Aorta (tissue), 5 donors: ENCODE measurements at regions not wholly inside any gene's neighbourhood (a gene's known extent, or its start where the extent isn't known, plus 50 kb on each side); places are given as distances from the start of the nearest gene placed in this dataset.

ENCODE experiments used
- ATAC-seq: fragments of 200-7000 bp; cut with Tn5 transposase; one replicate; pipeline ENCODE4 v1.9.1; 2022; ENCODE audit warnings: moderate library complexity; ENCODE audit not compliant: low FRiP score
- DNase-seq, 2 donors: peaks; one replicate each; pipeline ENCODE4 v3.0.0-alpha.2; 2020
- H3K27ac ChIP-seq, 2 donors: one replicate each; pipeline ENCODE4 v1.5.1; 2013; ENCODE audit warnings: low read length in 2 of 2, mild to moderate bottlenecking in 2 of 2, moderate library complexity in 2 of 2, control low read depth in 1 of 2, inconsistent platforms in 1 of 2, low read depth in 1 of 2
- H3K27me3 ChIP-seq, 2 donors: one replicate each; pipeline ENCODE4 v1.6.1; 2013; ENCODE audit warnings: control low read depth in 1 of 2, low read length in 1 of 2, mild to moderate bottlenecking in 1 of 2, moderate library complexity in 1 of 2; ENCODE audit not compliant: insufficient read depth in 2 of 2, control insufficient read depth in 1 of 2
- H3K36me3 ChIP-seq, 2 donors: one replicate each; pipeline ENCODE4 v1.6.1; 2013; ENCODE audit warnings: control low read depth in 1 of 2, low read length in 1 of 2, mild to moderate bottlenecking in 1 of 2; ENCODE audit not compliant: insufficient read depth in 2 of 2, control insufficient read depth in 1 of 2
- H3K4me1 ChIP-seq, 2 donors: one replicate each; pipeline ENCODE4 v1.6.1; 2013; ENCODE audit warnings: low read length in 2 of 2, control low read depth in 1 of 2, mild to moderate bottlenecking in 1 of 2, moderate library complexity in 1 of 2; ENCODE audit not compliant: insufficient read depth in 2 of 2, control insufficient read depth in 1 of 2
- H3K4me3 ChIP-seq, 2 donors: one replicate each; pipeline ENCODE4 v1.5.1; 2013; ENCODE audit warnings: low read length in 2 of 2, control low read depth in 1 of 2, mild to moderate bottlenecking in 1 of 2
- H3K9me3 ChIP-seq: one replicate; pipeline ENCODE4 v1.6.1; 2013; ENCODE audit warnings: mild to moderate bottlenecking, low read length; ENCODE audit not compliant: control insufficient read depth
- WGBS, 2 donors: extraction: QIAGEN DNeasy Blood & Tissue Kit; methylation state at CpG; one replicate each; pipeline ENCODE4 v1.1.7; 2013; 5-methylcytosine and 5-hydroxymethylcytosine counted together
- intact Hi-C, 2 donors: fragments of 100-400 bp; cut with DNase I; formaldehyde crosslinking; loops; one replicate each; pipeline versions ENCODE4 v1.14.2 to v1.15.0; 2022
- donor health status: healthy with polysubstance abuse.
- donor health status: Bipolar disorder and iron deficiency.
- donor health status: DM: no; HTN: no; CAD: no.
- donor health status: DM: no; HTN: no; CAD: no.
- donor health status: DM: yes; HTN: yes; CAD: no.

DNA sequence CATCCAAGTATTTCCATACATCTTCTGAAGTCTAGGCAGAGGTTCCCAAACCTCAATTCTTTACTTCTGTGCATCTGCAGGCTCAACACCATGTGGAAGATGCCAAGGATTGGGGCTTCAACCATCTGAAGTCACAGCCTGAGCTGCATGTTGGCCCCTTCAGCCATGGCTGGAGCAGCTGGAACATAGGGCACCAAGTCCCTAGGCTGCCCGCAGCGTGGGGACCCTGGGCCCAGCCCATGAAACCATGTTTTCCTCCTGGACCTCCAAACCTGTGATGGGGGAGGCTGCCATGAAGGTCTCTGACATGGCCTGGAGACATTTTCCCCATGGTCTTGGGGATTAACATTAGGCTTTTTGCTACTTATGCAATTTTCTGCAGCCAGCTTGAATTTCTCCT is 729.8 kb downstream of the KCNT2 start:
- no peaks in the 10 kb centered on the region for H3K4me1 ChIP-seq
- no peaks in the 10 kb centered on the region for H3K27me3 ChIP-seq
- intact Hi-C loops, result no loop called here
- DNase-seq (no peak), ATAC-seq (no peak)
- H3K36me3 ChIP-seq, result no peaks in the 10 kb centered on the region
- no peaks in the 10 kb centered on the region for H3K9me3 ChIP-seq
- no peak overlapping the region for H3K27ac ChIP-seq
- WGBS, 2 donors, result 94 to 100% methylated on average over 2 of the region's 2 CpGs
- no peak overlapping the region for H3K4me3 ChIP-seq

DNA sequence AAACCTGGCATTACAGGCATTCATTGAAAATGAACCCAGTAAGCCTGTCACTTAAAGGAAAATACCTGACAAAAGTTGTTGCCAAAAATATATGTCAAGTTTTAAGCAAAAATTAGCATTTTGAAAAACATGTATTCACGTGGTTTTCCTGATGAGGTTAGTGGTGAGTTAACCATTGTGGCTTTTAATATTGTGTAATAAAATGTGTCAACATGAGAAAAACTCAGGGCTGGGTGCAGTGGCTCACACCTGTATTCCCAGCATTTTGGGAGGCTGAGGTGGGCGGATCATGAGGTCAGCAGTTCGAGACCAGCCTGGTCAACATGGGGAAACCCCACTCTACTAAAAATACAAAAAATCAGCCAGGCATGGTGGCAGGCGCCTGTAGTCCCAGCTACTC is 731.4 kb downstream of the KCNT2 start:
- Histone ChIP-seq H3K9me3 (no peaks in the 10 kb centered on the region), H3K4me1 (no peaks in the 10 kb centered on the region), H3K36me3 (no peaks in the 10 kb centered on the region), H3K27me3 (no peaks in the 10 kb centered on the region), H3K27ac (no peak overlapping the region), H3K4me3 (no peak overlapping the region)
- WGBS, 2 donors, result 88% methylated on average over 4 of the region's 4 CpGs
- intact Hi-C loops, result no loop called here
- ATAC-seq (no peak), DNase-seq (no peak)

DNA sequence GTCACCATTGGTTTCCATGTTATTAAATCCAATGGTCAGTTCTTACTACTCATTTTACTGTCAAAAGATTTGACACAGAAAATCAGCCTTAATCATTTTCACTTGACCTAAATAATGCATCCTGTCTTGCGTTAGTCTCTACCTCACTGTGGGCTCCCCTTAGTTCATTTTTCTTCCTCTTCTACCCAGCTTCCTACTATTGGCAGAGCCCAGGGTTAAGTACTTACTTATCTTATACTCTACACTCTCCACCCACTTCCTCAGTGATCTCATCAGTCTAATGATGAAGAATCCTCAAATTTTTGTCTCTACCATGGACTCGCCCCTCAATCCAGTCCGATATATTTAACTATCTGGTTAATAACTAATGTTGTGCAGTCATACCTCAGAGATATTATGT is 735.9 kb downstream of the KCNT2 start:
- no peaks in the 10 kb centered on the region for H3K9me3 ChIP-seq
- WGBS, 2 donors, result 90 to 91% methylated on average over 3 of the region's 3 CpGs
- no peaks in the 10 kb centered on the region for H3K36me3 ChIP-seq
- DNase-seq (no peak), ATAC-seq (no peak)
- H3K4me1 ChIP-seq, result no peaks in the 10 kb centered on the region
- no peak overlapping the region for H3K27ac ChIP-seq
- no peak overlapping the region for H3K4me3 ChIP-seq
- intact Hi-C loops, result no loop called here
- no peaks in the 10 kb centered on the region for H3K27me3 ChIP-seq

DNA sequence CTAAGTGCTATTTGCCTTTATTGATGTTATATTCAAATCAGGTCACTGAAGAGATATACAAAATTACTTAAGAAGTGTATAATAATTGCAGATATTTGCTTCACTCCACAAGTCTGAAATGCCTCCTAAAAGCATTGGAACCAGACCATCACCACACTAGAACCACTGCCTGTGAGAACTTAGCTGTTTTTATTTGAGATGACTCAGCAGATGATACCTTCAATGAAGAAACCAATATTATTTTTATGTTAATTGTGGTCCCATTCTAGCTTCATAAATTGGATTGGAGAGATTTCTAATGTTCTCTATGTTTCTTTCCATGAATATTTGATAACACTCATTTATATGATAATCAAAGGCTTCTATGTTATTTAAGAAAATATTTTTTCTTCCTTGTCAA is 740.6 kb downstream of the KCNT2 start:
- Histone ChIP-seq H3K36me3 (no peaks in the 10 kb centered on the region), H3K9me3 (no peaks in the 10 kb centered on the region), H3K4me1 (no peaks in the 10 kb centered on the region), H3K27me3 (no peaks in the 10 kb centered on the region), H3K4me3 (no peak overlapping the region), H3K27ac (no peak overlapping the region)
- DNase-seq (no peak), ATAC-seq (no peak)
- intact Hi-C loops, result no loop called here

DNA sequence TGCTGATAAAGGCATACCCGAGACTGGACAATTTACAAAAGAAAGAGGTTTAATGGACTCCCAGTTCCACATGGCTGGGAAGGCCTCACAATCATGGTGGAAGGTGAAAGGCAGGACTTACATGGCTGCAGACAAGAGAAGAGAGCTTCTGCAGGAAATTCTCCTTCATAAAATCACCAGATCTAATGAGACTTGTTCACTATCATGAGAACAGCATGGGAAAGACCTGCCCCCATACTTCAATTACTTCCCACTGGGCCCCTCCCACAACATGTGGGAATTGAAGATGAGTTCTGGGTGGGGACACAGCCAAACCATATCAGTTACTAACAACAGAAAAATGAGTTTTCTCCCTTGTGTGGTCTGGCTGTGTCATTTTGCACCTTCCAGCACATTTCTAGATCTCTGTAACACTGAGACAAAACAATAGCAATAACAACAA is 741.4 kb downstream of the KCNT2 start:
- no peaks in the 10 kb centered on the region for H3K9me3 ChIP-seq
- DNase-seq, result no peak
- no peaks in the 10 kb centered on the region for H3K27me3 ChIP-seq
- WGBS, 2 donors, result 72 to 73% methylated on average over 1 of the region's 1 CpG
- no peak overlapping the region for H3K4me3 ChIP-seq
- H3K27ac ChIP-seq, result no peak overlapping the region
- no peaks in the 10 kb centered on the region for H3K4me1 ChIP-seq
- no peak for ATAC-seq
- H3K36me3 ChIP-seq, result no peaks in the 10 kb centered on the region
- intact Hi-C loops, result no loop called here

DNA sequence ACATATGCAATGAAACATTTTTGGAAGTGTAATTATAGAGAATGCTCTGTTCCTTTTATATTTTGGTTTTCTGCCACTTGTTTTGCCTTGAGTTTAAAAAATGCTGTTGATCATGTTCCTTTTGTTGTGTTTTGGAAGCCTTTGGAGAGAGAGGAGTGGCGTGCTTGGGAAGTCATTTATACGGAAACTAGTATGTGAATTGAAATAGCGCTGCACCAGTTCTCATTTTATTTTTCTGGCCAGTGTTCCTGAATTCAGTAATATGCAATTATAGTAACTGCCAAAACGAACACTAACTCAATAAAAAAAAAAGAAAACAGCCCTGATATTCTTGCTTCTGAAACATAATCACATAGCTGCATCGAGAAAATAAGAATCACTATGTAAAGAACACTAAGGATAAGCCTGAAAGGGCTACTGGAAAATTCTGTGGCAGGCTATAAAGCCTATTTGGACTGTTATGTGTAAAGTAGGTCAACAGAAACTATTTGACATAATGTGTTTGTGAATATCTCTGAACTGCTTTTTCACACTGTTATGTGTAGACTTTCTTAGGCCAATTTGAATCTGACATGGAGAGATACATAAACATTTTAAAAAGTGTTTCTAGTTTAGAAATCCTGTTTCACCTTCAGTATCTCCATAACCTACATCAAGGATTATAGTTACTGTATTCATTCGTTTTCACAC is 742.0 kb downstream of the KCNT2 start:
- no peaks in the 10 kb centered on the region for H3K36me3 ChIP-seq
- 48 to 54% methylated on average over 6 of the region's 6 CpGs for WGBS, 2 donors
- H3K4me3 ChIP-seq, result no peak overlapping the region
- H3K27ac ChIP-seq, result no peak overlapping the region
- DNase-seq, result no peak
- ATAC-seq, result no peak
- no peaks in the 10 kb centered on the region for H3K9me3 ChIP-seq
- intact Hi-C loops, result no loop called here
- H3K27me3 ChIP-seq, result no peaks in the 10 kb centered on the region
- H3K4me1 ChIP-seq, result no peaks in the 10 kb centered on the region

DNA sequence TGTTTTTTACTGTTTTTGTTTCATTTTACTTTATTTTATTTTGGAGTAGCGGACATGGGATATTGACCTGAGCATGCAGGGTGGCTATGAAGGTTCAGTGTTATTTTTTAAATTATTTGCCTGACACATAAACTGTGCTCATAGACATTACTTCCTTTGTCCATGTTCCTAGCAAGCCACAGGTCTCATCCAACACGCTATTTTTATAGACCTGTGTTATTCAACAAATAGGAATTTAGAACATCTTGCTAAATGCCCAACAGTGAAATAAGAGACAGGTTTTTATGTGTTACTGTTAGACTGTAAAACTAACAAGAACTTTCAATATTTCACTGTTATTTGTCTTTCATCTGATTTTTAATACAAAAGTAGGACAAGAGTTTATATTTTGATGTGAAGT is 756.4 kb downstream of the KCNT2 start:
- H3K27ac ChIP-seq, result no peak overlapping the region
- no peaks in the 10 kb centered on the region for H3K4me1 ChIP-seq
- 71% methylated on average over 2 of the region's 2 CpGs for WGBS, 2 donors
- H3K4me3 ChIP-seq, result no peak overlapping the region
- intact Hi-C loops, result no loop called here
- H3K36me3 ChIP-seq, result no peaks in the 10 kb centered on the region
- no peaks in the 10 kb centered on the region for H3K27me3 ChIP-seq
- no peak for DNase-seq
- ATAC-seq, result no peak
- H3K9me3 ChIP-seq, result peaks cover 1% of the 10 kb centered on the region

DNA sequence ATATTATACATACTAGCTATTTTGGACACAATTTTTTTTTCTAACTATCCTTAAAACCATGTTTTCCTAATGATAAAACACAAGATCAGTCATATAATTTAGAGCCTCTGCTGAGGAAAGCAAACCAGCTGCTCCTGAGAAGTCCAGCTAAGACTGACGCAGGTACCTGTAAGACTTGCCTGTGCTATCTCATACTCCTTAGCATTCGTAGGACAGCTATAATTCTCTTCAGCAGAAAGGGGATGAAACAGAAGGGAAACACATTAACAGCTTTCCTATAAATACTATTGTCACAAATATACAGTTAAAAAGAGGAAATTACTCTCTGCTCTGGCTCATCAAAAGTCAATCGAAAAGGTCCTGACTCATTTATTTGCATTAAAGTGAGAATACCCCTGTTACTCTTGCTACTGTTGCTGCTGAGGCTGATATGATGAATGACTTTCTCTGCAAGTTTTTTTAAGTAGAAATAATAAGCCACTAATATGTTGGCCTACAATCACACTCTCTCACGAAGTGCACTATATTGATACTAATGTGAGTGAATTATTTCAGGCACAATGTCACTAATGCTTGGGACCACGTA is 757.1 kb downstream of the KCNT2 start:
- H3K27ac ChIP-seq, result no peak overlapping the region
- no peaks in the 10 kb centered on the region for H3K4me1 ChIP-seq
- no peaks in the 10 kb centered on the region for H3K9me3 ChIP-seq
- DNase-seq, result no peak
- ATAC-seq, result no peak
- intact Hi-C loops, result no loop called here
- H3K27me3 ChIP-seq, result no peaks in the 10 kb centered on the region
- no peak overlapping the region for H3K4me3 ChIP-seq
- no peaks in the 10 kb centered on the region for H3K36me3 ChIP-seq
- WGBS, 2 donors, result 31 to 41% methylated on average over 5 of the region's 5 CpGs

DNA sequence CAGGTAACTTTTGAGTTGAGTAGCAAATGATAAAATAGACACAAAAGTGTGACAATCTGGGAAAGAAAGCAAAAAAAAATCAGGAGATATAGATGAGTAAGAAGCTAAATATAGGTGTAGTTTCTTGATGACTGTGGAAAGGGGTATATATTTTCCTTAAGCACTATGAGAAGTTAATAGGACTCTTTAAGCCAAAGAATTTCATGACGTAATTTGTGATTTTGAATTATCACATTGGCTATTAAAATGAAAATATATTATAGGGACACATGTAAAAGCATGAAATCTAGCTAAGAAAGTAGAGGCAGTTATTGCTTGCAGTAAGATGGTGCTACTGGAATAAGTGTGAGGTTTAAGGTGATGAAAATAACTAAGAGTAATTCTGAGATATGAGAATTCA is 759.1 kb downstream of the KCNT2 start:
- Histone ChIP-seq H3K27me3 (no peaks in the 10 kb centered on the region), H3K4me1 (no peaks in the 10 kb centered on the region), H3K27ac (no peak overlapping the region), H3K9me3 (no peaks in the 10 kb centered on the region), H3K4me3 (no peak overlapping the region), H3K36me3 (no peaks in the 10 kb centered on the region)
- intact Hi-C loops, result no loop called here
- 0 to 48% methylated on average over 1 of the region's 1 CpG for WGBS, 2 donors
- no peak for ATAC-seq
- no peak for DNase-seq
